Panc1 (cell line): ENCODE measurements at regions not wholly inside any gene's neighbourhood (a gene's known extent, or its start where the extent isn't known, plus 50 kb on each side); places are given as distances from the start of the nearest gene placed in this dataset.

Experiments
- TCF7L2 ChIP-seq: IDR thresholded peaks from 2 replicates; pipeline ENCODE4 v1.6.1; 2011; ENCODE audit warnings: mild to moderate bottlenecking, low read depth, low read length, inconsistent platforms
- TF ChIP-seq, protein P1 (sequence below): fragments of 450-650 bp; IDR thresholded peaks from 2 replicates; pipeline ENCODE4 v1.5.1; 2017; ENCODE audit warnings: mild to moderate bottlenecking

DNA sequence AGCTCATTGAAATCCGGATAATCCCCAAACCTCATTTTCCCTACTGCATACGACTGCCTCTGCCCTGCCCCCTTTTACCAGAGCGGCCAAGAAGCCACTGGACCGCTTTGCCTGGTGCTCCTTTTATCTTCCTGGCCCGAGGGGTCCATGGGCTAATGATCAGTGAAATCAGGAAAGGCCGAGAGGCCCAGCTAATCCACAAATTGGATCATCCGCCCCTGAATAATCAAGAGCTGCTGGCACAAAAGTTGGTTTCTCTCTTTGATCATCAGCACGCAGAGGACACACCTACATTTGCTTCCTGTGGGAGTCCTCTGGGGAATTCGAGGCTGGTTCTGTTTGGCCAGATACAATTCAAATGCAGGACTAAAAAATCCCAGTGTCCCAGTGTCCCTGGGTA is 144.5 kb downstream of the INSIG2 start:
- TF ChIP-seq, protein P1, sequence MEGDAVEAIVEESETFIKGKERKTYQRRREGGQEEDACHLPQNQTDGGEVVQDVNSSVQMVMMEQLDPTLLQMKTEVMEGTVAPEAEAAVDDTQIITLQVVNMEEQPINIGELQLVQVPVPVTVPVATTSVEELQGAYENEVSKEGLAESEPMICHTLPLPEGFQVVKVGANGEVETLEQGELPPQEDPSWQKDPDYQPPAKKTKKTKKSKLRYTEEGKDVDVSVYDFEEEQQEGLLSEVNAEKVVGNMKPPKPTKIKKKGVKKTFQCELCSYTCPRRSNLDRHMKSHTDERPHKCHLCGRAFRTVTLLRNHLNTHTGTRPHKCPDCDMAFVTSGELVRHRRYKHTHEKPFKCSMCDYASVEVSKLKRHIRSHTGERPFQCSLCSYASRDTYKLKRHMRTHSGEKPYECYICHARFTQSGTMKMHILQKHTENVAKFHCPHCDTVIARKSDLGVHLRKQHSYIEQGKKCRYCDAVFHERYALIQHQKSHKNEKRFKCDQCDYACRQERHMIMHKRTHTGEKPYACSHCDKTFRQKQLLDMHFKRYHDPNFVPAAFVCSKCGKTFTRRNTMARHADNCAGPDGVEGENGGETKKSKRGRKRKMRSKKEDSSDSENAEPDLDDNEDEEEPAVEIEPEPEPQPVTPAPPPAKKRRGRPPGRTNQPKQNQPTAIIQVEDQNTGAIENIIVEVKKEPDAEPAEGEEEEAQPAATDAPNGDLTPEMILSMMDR: no peak
- no peak for TF ChIP-seq TCF7L2
